AG09309 (cell line): ENCODE measurements at regions not wholly inside any gene's neighbourhood (a gene's known extent, or its start where the extent isn't known, plus 50 kb on each side); places are given as distances from the start of the nearest gene placed in this dataset.

Source experiments
- DNase-seq: peaks from one replicate; pipeline ENCODE4 v3.0.0-alpha.2; 2010; ENCODE audit warnings: low read depth
- H3K4me3 ChIP-seq: 2 replicates; pipeline ENCODE4 v1.5.1; 2011; ENCODE audit warnings: mild to moderate bottlenecking, low read depth, low read length, moderate library complexity; ENCODE audit not compliant: control insufficient read depth
- CTCF ChIP-seq: IDR thresholded peaks from 2 replicates; pipeline ENCODE4 v1.5.1; 2011; ENCODE audit warnings: mild to moderate bottlenecking, low read depth, low read length, inconsistent platforms; ENCODE audit not compliant: insufficient read depth, control insufficient read depth; ENCODE audit errors: missing control alignments

GRCh38 chr14:51574009-51574408 is 77.7 kb upstream of the FRMD6 start:
- no peak overlapping the region for H3K4me3 ChIP-seq
- no peak for TF ChIP-seq CTCF
- no peak for DNase-seq

- no peak for TF ChIP-seq CTCF
- DNase-seq, result no peak
- no peak overlapping the region for H3K4me3 ChIP-seq
Measured at GRCh38 chr14:51575349-51576116, 76.2 kb upstream of the FRMD6 start.

GRCh38 chr14:51576117-51576430 is 75.6 kb upstream of the FRMD6 start:
- H3K4me3 ChIP-seq, result no peak overlapping the region
- TF ChIP-seq CTCF, result no peak
- no peak for DNase-seq

GRCh38 chr14:51576879-51577278 is 74.8 kb upstream of the FRMD6 start:
- no peak overlapping the region for H3K4me3 ChIP-seq
- DNase-seq, result peak; percentile 61
- no peak for TF ChIP-seq CTCF

GRCh38 chr14:51578853-51579252 is 72.9 kb upstream of the FRMD6 start:
- DNase-seq, result no peak
- no peak overlapping the region for H3K4me3 ChIP-seq
- no peak for TF ChIP-seq CTCF

GRCh38 chr14:51581017-51581881 is 70.5 kb upstream of the FRMD6 start:
- peak; percentile 92 for DNase-seq
- no peak overlapping the region for H3K4me3 ChIP-seq

More at GRCh38 chr14:51581017-51581881, 70.5 kb upstream of the FRMD6 start:
- TF ChIP-seq CTCF, result no peak
